Coronary artery (tissue), 2 donors: ENCODE measurements at regions not wholly inside any gene's neighbourhood (a gene's known extent, or its start where the extent isn't known, plus 50 kb on each side); places are given as distances from the start of the nearest gene placed in this dataset.
"Not testable (repeated sequence)": the region's sequence is repeated elsewhere in the genome, so short reads cannot be mapped to it uniquely, and the experiment has no call there.

ENCODE experiments used
- DNase-seq: peaks from one replicate; pipeline ENCODE4 v3.0.0-alpha.2; 2017; ENCODE audit warnings: low spot score
- H3K27ac ChIP-seq, 2 donors: fragments of 200-600 bp; sonication (generic); one replicate each; pipeline ENCODE4 v1.5.1; 2016 to 2019
- H3K4me3 ChIP-seq: fragments of 200-600 bp; sonication (generic); 2 replicates; pipeline ENCODE4 v1.5.1; 2016; ENCODE audit warnings: mild to moderate bottlenecking, moderate library complexity
- TF ChIP-seq, protein P1 (sequence below): fragments of 200-600 bp; sonication (generic); IDR thresholded peaks from one replicate; pipeline ENCODE4 v1.5.1; 2019; ENCODE audit warnings: antibody characterized with exemption

DNA sequence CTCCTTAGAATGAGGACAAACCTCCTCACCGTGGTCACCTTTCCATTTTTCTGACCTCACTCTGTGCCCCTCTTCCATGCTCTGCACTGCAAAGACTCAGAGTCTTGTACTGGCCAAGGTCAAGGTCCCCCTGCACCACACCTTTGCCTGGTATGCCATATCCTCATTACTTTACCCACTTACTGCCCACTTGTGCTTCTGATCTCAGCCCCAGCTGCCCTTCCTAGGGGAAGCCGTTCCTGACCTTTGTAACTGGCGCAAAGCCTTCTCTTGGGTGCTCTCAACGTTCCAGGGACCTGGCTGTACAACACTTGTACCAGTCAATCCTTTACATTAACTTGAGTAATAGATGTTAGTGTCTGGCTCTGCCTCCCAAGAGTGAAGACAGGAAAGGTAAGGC lies 256.0 kb downstream of the SV2B start:
- TF ChIP-seq, protein P1, sequence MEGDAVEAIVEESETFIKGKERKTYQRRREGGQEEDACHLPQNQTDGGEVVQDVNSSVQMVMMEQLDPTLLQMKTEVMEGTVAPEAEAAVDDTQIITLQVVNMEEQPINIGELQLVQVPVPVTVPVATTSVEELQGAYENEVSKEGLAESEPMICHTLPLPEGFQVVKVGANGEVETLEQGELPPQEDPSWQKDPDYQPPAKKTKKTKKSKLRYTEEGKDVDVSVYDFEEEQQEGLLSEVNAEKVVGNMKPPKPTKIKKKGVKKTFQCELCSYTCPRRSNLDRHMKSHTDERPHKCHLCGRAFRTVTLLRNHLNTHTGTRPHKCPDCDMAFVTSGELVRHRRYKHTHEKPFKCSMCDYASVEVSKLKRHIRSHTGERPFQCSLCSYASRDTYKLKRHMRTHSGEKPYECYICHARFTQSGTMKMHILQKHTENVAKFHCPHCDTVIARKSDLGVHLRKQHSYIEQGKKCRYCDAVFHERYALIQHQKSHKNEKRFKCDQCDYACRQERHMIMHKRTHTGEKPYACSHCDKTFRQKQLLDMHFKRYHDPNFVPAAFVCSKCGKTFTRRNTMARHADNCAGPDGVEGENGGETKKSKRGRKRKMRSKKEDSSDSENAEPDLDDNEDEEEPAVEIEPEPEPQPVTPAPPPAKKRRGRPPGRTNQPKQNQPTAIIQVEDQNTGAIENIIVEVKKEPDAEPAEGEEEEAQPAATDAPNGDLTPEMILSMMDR: no peak
- Histone ChIP-seq H3K4me3 (no peak overlapping the region), H3K27ac (no peak overlapping the region)
- no peak for DNase-seq

DNA sequence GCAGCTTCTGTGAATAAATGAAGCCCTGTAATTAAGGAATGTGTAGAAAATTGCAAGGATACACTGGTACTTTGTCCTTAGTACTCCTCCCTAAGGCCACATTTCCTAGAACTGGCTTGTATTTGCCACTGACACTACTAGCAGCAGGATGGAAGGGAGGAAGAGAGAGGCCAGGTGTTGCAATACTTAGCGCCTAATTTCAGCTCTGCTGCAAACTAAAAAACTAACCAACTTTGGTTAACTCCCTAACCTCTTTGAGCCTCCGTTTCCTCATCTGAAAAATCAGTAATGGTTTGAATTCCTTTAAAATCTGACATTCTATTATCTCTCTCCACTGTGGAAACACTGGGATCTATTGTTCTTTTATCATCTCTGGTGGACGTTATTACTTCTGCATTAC lies 257.0 kb downstream of the SV2B start:
- no peak for DNase-seq
- TF ChIP-seq, protein P1: no peak
- H3K4me3 ChIP-seq: no peak overlapping the region
- H3K27ac ChIP-seq: no peak overlapping the region

DNA sequence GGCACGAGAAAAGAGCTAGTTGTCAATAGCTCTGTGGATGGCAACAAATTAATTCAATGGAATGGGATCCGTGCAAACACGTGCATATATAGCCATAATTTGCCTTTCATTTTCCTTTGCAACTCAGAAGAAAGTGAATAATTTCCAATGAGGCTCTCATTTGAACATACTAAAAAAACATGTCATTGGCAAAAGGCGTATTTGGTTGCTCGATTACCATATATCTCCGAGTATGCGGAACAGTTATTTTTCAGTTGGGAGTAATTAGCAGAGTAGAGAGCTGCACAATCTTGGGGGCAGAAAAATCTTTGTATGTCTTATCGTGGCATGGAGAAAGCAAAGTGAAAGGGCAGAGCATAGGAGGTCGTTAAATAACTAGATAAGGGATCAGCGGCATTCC lies 257.4 kb downstream of the SV2B start:
- DNase-seq: no peak
- TF ChIP-seq, protein P1: no peak
- Histone ChIP-seq H3K27ac (no peak overlapping the region), H3K4me3 (no peak overlapping the region)

DNA sequence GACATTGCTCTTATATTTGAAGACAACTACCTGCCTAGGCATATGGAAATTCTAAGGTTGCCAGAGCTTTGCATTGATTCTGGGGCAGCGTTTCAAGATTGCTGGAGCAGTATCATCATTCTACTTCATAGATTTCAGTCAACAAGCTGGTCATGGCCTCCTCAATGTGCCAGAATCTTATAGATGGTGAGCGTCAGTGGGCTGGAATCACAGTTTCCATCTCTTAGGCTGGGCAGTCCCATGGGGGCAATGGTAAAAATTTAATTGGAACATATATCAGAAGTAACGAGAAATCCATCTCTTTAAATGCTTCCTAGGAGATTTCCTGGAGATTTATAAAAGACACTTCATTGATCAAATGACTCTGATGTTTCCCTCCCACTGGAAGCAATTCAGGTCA lies 258.3 kb downstream of the SV2B start:
- Histone ChIP-seq H3K27ac (no peak overlapping the region), H3K4me3 (no peak overlapping the region)
- no peak for DNase-seq
- TF ChIP-seq, protein P1: no peak

DNA sequence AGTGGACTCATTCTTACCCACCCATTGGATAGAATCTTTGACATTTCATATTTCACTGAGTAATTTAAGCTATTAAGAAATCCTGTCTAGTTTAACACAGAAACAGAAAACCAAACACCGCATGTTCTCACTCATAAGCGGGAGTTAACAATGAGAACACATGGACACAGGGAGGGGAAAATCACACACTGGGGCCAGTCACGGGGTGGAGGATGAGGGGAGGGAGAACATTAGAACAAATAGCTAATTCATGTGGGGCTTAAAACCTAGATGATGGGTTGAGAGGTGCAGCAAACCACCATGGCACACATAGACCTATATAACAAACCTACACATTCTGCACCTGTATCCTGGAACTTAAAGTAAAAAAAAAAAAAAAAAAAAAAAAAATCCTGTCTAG lies 261.6 kb downstream of the SV2B start:
- not testable (repeated sequence) for DNase-seq, H3K4me3 ChIP-seq

DNA sequence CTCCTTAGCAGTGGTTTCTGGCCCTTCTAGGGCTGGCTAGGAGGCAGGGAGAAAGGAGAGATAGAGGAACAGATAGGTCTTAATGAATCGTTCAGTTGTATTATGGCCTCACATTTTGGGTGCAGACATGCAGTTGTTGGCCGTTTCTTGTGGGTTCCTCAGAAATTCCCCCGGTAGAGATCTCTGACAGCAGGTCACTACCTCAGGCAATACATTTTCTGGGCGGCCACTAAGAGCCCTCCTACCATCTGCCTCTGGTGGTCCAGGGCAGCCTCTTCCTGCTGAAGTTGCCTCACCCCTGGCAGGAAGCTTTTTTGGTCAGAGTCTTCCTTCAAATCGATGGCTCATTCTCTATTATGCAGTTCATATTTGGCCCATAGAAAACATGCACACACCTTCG lies 266.1 kb downstream of the SV2B start:
- H3K27ac ChIP-seq: no peak overlapping the region
- DNase-seq: no peak
- H3K4me3 ChIP-seq: no peak overlapping the region
- TF ChIP-seq, protein P1: no peak

More for the DNA sequence above, 261.6 kb downstream of the SV2B start:
- not testable (repeated sequence) for H3K27ac ChIP-seq

DNA sequence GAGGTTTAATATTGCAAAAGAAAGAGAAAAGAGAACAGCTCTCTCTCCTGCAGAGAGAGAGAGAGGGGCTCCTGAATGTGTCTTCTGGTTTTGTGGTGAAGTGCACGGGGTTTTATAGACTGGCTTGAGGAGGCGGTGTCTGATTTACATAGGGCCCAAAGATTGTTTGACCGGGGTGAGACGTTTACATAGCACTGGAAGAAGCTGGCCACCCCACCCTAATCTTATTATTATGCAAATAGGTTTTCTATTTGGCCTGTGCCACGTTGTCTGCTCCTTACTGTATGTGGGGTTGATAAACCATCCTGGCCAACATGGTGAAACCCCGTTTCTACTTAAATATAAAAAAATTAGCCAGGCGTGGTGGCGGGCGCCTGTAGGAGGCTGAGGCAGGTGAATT lies 268.6 kb downstream of the SV2B start:
- DNase-seq: no peak
- Histone ChIP-seq H3K4me3 (no peak overlapping the region), H3K27ac (no peak overlapping the region)
- TF ChIP-seq, protein P1: no peak

DNA sequence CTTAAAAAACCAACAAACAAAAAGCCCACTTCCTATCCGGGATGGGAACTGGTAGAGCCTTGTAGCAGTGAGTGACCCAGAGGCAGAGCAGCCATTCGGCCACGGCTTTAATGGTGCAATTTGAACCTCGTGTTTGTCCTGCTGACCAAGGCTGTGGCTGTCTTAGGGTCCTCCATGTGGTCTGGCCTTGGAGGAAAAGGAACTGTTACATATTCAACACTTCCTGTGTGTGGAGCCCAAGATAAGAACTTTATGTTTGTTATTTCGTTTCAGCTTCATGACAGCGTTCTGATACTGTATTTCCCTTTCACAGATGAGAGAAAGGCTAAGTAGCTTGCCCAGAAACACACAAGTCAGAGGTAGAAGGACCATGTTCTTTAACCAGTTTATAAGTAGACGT lies 269.8 kb downstream of the SV2B start:
- no peak overlapping the region for H3K27ac ChIP-seq
- TF ChIP-seq, protein P1: no peak
- H3K4me3 ChIP-seq: no peak overlapping the region
- DNase-seq: no peak

DNA sequence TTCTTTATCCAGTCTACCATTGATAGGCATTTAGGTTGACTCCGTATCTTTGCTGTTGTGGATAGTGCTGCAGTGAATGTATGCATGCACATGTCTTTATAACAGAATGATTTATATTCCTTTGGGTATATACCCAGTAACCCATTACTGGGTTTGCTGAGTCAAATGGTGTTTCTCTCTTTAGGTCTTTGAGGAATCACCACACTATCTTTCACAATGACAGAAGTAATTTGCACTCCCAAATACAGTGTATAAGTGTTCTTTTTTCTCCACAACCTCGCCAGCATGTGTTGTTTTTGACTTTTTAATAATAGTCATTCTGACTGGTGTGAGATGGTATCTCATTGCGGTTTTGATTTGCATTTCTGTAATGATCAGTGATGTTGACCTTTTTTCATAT lies 271.3 kb downstream of the SV2B start:
- H3K27ac ChIP-seq, H3K4me3 ChIP-seq, DNase-seq: not testable (repeated sequence)
